WI38 (cell line): ENCODE measurements at regions not wholly inside any gene's neighbourhood (a gene's known extent, or its start where the extent isn't known, plus 50 kb on each side); places are given as distances from the start of the nearest gene placed in this dataset.

ENCODE experiments used
- H3K4me3 ChIP-seq: 2 replicates; pipeline ENCODE4 v1.5.1; 2011; ENCODE audit warnings: low read depth, mild to moderate bottlenecking, control low read depth, low read length
- TF ChIP-seq, protein P1 (sequence below): IDR thresholded peaks from 2 replicates; pipeline ENCODE4 v1.5.1; 2012; ENCODE audit warnings: low read depth, mild to moderate bottlenecking, control low read depth, low read length

DNA sequence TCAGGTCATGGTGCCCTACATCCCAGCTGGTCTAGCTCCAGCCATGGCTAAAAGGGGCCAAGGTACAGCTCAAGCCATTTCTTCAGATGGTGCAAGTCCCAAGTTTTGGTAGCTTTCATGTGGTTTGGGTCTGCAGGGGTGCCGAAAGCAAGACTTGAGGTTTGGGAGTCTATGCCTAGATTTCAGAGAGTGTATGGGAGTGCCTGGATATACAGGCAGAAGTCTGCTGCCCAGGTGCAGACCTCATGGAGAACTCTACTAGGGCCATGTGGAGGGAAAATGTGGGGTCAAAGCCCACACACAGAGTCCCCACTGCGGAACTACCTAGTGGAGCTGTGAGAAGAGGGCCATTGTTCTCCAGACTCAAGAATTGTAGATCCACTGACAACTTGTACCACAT is 1000.9 kb upstream of the ADGRB3 start:
- TF ChIP-seq, protein P1, sequence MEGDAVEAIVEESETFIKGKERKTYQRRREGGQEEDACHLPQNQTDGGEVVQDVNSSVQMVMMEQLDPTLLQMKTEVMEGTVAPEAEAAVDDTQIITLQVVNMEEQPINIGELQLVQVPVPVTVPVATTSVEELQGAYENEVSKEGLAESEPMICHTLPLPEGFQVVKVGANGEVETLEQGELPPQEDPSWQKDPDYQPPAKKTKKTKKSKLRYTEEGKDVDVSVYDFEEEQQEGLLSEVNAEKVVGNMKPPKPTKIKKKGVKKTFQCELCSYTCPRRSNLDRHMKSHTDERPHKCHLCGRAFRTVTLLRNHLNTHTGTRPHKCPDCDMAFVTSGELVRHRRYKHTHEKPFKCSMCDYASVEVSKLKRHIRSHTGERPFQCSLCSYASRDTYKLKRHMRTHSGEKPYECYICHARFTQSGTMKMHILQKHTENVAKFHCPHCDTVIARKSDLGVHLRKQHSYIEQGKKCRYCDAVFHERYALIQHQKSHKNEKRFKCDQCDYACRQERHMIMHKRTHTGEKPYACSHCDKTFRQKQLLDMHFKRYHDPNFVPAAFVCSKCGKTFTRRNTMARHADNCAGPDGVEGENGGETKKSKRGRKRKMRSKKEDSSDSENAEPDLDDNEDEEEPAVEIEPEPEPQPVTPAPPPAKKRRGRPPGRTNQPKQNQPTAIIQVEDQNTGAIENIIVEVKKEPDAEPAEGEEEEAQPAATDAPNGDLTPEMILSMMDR: no peak
- H3K4me3 ChIP-seq: no peak overlapping the region

DNA sequence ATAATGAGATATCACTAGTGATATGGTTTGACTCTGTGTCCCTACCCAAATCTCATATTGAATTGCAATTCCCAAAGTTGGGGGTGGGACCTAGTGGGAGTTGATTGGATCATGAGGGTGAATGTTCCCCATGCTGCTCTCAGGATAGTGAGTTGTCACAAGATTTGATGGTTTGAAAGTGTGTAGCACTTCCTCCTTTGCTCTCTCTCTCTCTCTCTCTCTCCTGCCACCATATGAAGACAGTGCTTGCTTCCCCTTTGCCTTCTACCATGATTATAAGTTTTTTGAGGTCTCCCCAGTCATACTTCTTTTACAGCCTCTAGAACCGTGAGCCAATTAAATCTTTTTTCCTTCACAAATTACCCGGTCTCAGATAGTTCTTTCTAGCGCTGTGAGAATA is 1002.0 kb upstream of the ADGRB3 start:
- no peak overlapping the region for H3K4me3 ChIP-seq
- TF ChIP-seq, protein P1: no peak

DNA sequence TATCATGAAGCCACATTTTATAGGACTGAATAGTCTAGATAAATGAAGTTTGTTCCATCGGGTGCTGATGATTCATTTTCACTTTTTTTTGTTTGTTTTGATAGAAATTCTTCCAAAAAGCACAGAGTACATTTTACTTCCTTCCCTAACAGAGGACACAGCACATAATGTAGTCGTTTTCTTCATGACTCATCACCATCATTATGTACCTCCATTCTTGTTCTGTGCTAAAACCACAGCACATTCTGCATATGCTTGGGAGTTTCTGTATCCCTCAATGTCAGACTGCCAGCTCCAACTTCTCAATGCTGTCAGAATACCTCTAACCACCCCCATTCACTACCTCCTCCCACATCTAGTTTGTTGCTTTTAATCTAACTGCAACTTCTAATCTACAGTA is 1004.9 kb upstream of the ADGRB3 start:
- TF ChIP-seq, protein P1: no peak
- H3K4me3 ChIP-seq: no peak overlapping the region

DNA sequence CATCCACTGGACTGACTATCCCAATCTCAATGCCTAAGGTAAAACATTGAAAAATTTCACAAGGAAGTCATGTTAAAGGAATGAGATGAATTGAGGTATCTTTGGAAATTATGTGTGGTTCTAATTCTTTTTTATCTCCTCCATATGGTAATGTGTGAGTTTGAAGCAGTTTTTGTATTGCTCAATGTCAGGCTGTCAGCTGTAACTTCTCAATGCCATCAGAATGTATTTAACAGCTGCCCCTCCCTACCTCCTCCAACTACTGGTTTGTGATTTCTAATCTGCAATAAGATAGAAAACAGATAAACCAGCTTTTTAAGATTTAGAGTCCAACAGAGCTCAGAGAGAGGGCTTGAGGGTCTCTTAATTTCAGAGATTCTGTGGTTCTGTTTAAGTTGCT is 1005.8 kb upstream of the ADGRB3 start:
- H3K4me3 ChIP-seq: no peak overlapping the region
- TF ChIP-seq, protein P1: no peak

DNA sequence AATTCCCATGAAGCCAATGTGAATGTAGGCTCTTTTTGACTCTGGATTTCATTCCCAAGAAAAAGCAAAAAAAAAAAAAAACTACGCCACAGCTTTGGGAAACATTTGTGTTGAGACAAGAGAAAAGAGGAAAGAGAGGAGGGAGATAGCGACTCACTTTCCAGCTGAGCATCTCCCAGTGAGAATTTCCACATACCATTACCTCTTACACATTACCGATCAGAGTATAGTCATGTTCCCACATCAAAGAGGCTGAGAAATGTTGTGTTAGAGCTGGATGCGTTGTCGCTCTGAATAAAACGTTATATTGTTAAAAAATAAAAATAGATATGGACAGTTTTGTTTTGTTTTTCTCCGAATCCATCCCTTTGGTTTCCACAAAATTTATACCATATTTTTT is 1019.3 kb upstream of the ADGRB3 start:
- TF ChIP-seq, protein P1: no peak

DNA sequence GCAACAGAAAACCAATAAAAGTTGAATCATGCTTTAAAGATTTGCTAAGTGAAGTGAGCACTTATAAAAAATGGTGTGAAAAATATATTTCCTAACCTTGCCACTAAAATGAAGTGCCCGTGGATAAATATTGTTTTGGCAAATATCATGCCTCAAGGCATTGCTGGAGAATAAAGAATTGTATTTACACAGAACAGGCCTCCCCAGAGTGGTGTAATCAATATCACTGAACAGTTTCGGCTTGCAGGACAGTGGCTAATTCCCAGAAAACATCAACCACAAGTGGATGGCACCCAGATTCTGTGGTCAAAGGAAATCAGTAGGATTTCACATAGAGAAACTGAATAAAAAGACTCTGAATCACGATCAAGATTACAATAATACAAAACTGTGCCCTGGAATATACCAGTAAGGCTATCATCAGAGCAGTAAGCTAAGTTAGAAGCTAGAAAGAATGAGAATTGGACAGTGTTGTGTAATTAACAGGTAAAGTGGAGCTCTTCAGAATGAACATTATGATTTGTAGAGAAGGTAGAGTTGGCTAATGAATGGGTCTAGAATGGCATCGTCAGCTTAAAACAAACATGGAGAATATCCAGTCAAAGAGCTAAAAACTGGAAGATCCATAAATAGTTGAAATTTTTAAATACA is 1026.9 kb upstream of the ADGRB3 start:
- TF ChIP-seq, protein P1: no peak
- no peak overlapping the region for H3K4me3 ChIP-seq

More for the DNA sequence above, 1019.3 kb upstream of the ADGRB3 start:
- no peak overlapping the region for H3K4me3 ChIP-seq

DNA sequence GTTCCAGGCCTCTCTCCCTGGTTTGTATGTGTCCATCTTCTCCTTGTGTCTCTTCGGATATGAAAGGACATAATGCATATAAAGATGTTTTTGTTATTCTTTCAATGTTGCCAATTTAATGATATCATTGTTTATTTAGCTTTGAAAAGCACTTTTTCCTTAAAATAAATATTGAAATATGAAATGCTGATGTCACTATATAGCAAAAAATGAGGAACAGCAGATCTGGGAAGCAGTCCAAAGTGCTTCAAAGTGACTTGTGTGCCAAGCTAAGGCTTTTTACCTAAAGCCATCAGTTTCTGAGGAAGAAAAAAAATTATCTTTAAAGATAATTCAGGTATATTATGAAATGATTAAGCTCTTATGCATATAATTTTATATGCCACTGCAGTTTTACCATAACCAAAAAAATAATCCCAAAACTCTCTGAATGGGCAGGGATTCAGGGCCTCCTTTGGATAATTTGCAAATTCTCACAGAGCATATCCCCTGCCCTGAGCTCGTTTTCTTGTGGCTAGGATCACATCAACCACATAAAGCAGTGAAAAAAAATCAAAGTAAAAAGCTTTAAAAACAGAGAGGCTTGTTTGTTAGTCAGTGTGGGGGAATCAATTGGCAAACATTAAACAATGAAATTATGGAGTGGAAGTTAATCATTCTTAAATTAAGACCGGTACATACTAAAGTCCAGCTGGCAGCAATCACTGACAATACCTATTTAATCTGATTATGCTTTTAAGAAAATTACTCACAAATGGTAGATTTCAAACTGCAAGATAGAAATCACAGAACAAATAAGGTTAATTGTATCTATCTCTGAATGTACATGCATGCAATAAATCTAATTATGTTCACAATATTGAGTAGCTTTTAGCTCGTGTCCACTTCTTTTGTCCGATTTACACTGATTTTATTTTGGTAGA is 1027.9 kb upstream of the ADGRB3 start:
- TF ChIP-seq, protein P1: no peak
- H3K4me3 ChIP-seq: no peak overlapping the region
